ENCODE measurements at regions not wholly inside any gene's neighbourhood (a gene's known extent, or its start where the extent isn't known, plus 50 kb on each side); places are given as distances from the start of the nearest gene placed in this dataset.

GRCh38 chr4:189802884-189803283 is 137.8 kb upstream of the FRG1 start:
- TF ChIP-seq POLR2A (IDR thresholded peaks at IDR 0.05), result no peak
- TF ChIP-seq, protein P1, sequence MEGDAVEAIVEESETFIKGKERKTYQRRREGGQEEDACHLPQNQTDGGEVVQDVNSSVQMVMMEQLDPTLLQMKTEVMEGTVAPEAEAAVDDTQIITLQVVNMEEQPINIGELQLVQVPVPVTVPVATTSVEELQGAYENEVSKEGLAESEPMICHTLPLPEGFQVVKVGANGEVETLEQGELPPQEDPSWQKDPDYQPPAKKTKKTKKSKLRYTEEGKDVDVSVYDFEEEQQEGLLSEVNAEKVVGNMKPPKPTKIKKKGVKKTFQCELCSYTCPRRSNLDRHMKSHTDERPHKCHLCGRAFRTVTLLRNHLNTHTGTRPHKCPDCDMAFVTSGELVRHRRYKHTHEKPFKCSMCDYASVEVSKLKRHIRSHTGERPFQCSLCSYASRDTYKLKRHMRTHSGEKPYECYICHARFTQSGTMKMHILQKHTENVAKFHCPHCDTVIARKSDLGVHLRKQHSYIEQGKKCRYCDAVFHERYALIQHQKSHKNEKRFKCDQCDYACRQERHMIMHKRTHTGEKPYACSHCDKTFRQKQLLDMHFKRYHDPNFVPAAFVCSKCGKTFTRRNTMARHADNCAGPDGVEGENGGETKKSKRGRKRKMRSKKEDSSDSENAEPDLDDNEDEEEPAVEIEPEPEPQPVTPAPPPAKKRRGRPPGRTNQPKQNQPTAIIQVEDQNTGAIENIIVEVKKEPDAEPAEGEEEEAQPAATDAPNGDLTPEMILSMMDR (IDR thresholded peaks at IDR 0.05), result no peak
